ENCODE measurements at regions not wholly inside any gene's neighbourhood (a gene's known extent, or its start where the extent isn't known, plus 50 kb on each side); places are given as distances from the start of the nearest gene placed in this dataset.

GRCh38 chr9:106119176-106119575 lies 424.8 kb downstream of the TMEM38B start:
- no peaks in the 10 kb centered on the region for H3K27me3 ChIP-seq (ENCODE audit: low read length)
- no peaks in the 10 kb centered on the region for H3K4me1 ChIP-seq (ENCODE audit: low read length)
- H3K36me3 ChIP-seq (ENCODE audit: insufficient read depth, low read length): no peaks in the 10 kb centered on the region
- no peak overlapping the region for H3K27ac ChIP-seq (ENCODE audit: low read length)
- no peak for DNase-seq
- no peaks in the 10 kb centered on the region for H3K9me2 ChIP-seq (replicated peaks; ENCODE audit: insufficient read depth, low read length)
- no peak overlapping the region for H3K4me2 ChIP-seq (ENCODE audit: low read depth, low read length, poor library complexity, severe bottlenecking)
- H3K9me3 ChIP-seq (ENCODE audit: low read length): no peaks in the 10 kb centered on the region
- no peak overlapping the region for H3K9ac ChIP-seq (ENCODE audit: low read length)
- H3K4me3 ChIP-seq (ENCODE audit: low read length): no peak overlapping the region
- H4K20me1 ChIP-seq (ENCODE audit: insufficient read depth, low read depth, low read length): no peaks in the 10 kb centered on the region
- H2AFZ ChIP-seq (ENCODE audit: low read length): no peak overlapping the region
- H3K79me2 ChIP-seq (ENCODE audit: low read length): no peaks in the 10 kb centered on the region

DNA sequence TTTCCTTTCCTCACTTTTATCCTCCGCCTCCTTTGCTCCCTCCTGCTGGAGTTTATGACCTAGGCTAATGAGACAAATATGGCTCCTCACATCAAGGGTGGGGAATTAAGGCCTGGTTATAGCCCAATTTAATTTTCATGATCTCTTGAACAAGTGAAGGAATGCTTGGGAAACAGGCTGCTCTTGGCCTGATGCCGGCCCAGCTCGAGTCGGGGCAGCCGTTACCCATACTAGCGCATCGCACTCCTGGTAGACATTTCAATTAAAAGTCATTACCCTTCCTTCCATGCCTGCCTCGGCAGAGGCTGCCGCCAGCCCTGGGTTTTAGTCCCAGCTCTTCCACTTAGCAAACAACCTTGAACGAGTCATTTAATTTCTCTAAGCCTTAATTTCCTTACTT lies 425.7 kb downstream of the TMEM38B start:
- H3K27ac ChIP-seq (ENCODE audit: low read length): no peak overlapping the region
- no peaks in the 10 kb centered on the region for H4K20me1 ChIP-seq (ENCODE audit: insufficient read depth, low read depth, low read length)
- H2AFZ ChIP-seq (ENCODE audit: low read length): no peak overlapping the region
- H3K9ac ChIP-seq (ENCODE audit: low read length): no peak overlapping the region
- H3K4me3 ChIP-seq (ENCODE audit: low read length): no peak overlapping the region
- no peaks in the 10 kb centered on the region for H3K36me3 ChIP-seq (ENCODE audit: insufficient read depth, low read length)
- H3K27me3 ChIP-seq (ENCODE audit: low read length): no peaks in the 10 kb centered on the region
- H3K79me2 ChIP-seq (ENCODE audit: low read length): no peaks in the 10 kb centered on the region
- no peaks in the 10 kb centered on the region for H3K4me1 ChIP-seq (ENCODE audit: low read length)
- H3K9me3 ChIP-seq (ENCODE audit: low read length): no peaks in the 10 kb centered on the region
- no peak overlapping the region for H3K4me2 ChIP-seq (ENCODE audit: low read depth, low read length, poor library complexity, severe bottlenecking)
- H3K9me2 ChIP-seq (replicated peaks; ENCODE audit: insufficient read depth, low read length): no peaks in the 10 kb centered on the region
- DNase-seq: no peak

GRCh38 chr9:106127776-106128175 lies 433.4 kb downstream of the TMEM38B start:
- Histone ChIP-seq H3K4me3 (ENCODE audit: low read length) (no peak overlapping the region), H3K9me3 (ENCODE audit: low read length) (no peaks in the 10 kb centered on the region), H4K20me1 (ENCODE audit: insufficient read depth, low read depth, low read length) (no peaks in the 10 kb centered on the region), H3K27me3 (ENCODE audit: low read length) (no peaks in the 10 kb centered on the region), H3K9ac (ENCODE audit: low read length) (no peak overlapping the region), H3K36me3 (ENCODE audit: insufficient read depth, low read length) (no peaks in the 10 kb centered on the region), H3K27ac (ENCODE audit: low read length) (no peak overlapping the region), H3K9me2 (replicated peaks; ENCODE audit: insufficient read depth, low read length) (no peaks in the 10 kb centered on the region), H3K4me2 (ENCODE audit: low read depth, low read length, poor library complexity, severe bottlenecking) (no peak overlapping the region), H3K4me1 (ENCODE audit: low read length) (no peaks in the 10 kb centered on the region), H3K79me2 (ENCODE audit: low read length) (no peaks in the 10 kb centered on the region), H2AFZ (ENCODE audit: low read length) (no peak overlapping the region)
- no peak for DNase-seq

DNA sequence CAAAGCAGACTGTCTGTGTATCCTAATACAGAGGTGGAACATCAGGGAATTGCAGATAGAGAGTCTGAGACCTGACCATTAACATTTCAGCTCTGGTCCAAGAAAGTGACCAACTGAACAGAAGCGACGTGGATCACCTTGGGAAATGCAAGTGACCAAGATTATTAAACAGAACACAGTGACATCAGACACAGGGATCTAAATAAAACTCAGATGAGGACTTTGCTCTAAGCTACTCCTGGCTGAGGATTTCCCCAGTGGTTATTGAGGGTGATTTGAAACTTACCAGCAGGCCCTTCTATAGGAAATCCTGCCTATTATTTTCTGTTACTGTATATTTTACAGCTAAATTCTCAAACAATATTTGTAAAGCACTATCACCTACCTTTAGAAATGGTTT lies 436.0 kb downstream of the TMEM38B start:
- no peaks in the 10 kb centered on the region for H3K27me3 ChIP-seq (ENCODE audit: low read length)
- no peak overlapping the region for H3K4me2 ChIP-seq (ENCODE audit: low read depth, low read length, poor library complexity, severe bottlenecking)
- H2AFZ ChIP-seq (ENCODE audit: low read length): no peak overlapping the region
- H3K36me3 ChIP-seq (ENCODE audit: insufficient read depth, low read length): no peaks in the 10 kb centered on the region
- no peak overlapping the region for H3K27ac ChIP-seq (ENCODE audit: low read length)
- no peak for DNase-seq
- H3K4me3 ChIP-seq (ENCODE audit: low read length): no peak overlapping the region
- H3K9ac ChIP-seq (ENCODE audit: low read length): no peak overlapping the region
- H3K9me2 ChIP-seq (replicated peaks; ENCODE audit: insufficient read depth, low read length): no peaks in the 10 kb centered on the region
- no peaks in the 10 kb centered on the region for H4K20me1 ChIP-seq (ENCODE audit: insufficient read depth, low read depth, low read length)
- no peaks in the 10 kb centered on the region for H3K9me3 ChIP-seq (ENCODE audit: low read length)
- H3K79me2 ChIP-seq (ENCODE audit: low read length): no peaks in the 10 kb centered on the region
- no peaks in the 10 kb centered on the region for H3K4me1 ChIP-seq (ENCODE audit: low read length)

DNA sequence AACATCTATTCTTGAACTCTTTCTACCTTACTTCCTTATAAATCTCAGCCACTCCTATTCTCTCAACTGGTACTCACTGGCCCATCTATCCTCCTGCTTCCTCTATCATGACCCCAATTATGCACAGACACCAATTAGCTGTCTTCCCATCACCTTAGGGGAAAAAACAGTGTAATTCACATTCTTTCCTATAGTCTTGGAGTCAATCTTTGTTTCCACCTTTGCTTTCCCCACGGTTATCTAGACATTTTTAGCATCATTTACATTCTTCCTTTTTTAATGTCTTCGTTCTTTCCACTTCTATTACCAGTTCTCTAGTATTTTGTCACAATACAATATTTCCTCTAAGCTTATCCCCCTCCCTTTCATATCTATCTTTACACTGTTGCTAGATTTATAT lies 449.4 kb downstream of the TMEM38B start:
- H3K9me2 ChIP-seq (replicated peaks; ENCODE audit: insufficient read depth, low read length): no peaks in the 10 kb centered on the region
- DNase-seq: no peak
- no peak overlapping the region for H3K4me3 ChIP-seq (ENCODE audit: low read length)
- no peak overlapping the region for H3K9ac ChIP-seq (ENCODE audit: low read length)
- H3K27ac ChIP-seq (ENCODE audit: low read length): no peak overlapping the region
- no peaks in the 10 kb centered on the region for H4K20me1 ChIP-seq (ENCODE audit: insufficient read depth, low read depth, low read length)
- H2AFZ ChIP-seq (ENCODE audit: low read length): no peak overlapping the region
- H3K4me2 ChIP-seq (ENCODE audit: low read depth, low read length, poor library complexity, severe bottlenecking): no peak overlapping the region
- no peaks in the 10 kb centered on the region for H3K79me2 ChIP-seq (ENCODE audit: low read length)
- H3K36me3 ChIP-seq (ENCODE audit: insufficient read depth, low read length): no peaks in the 10 kb centered on the region
- H3K9me3 ChIP-seq (ENCODE audit: low read length): no peaks in the 10 kb centered on the region
- H3K27me3 ChIP-seq (ENCODE audit: low read length): no peaks in the 10 kb centered on the region
- no peaks in the 10 kb centered on the region for H3K4me1 ChIP-seq (ENCODE audit: low read length)

GRCh38 chr9:106146066-106146840 lies 451.9 kb downstream of the TMEM38B start:
- H2AFZ ChIP-seq (ENCODE audit: low read length): no peak overlapping the region
- no peaks in the 10 kb centered on the region for H3K79me2 ChIP-seq (ENCODE audit: low read length)
- no peak overlapping the region for H3K4me3 ChIP-seq (ENCODE audit: low read length)
- no peaks in the 10 kb centered on the region for H3K9me2 ChIP-seq (replicated peaks; ENCODE audit: insufficient read depth, low read length)
- H3K27ac ChIP-seq (ENCODE audit: low read length): no peak overlapping the region
- H3K27me3 ChIP-seq (ENCODE audit: low read length): no peaks in the 10 kb centered on the region
- H4K20me1 ChIP-seq (ENCODE audit: insufficient read depth, low read depth, low read length): no peaks in the 10 kb centered on the region
- H3K9me3 ChIP-seq (ENCODE audit: low read length): no peaks in the 10 kb centered on the region
- DNase-seq: no peak
- no peaks in the 10 kb centered on the region for H3K4me1 ChIP-seq (ENCODE audit: low read length)
- no peaks in the 10 kb centered on the region for H3K36me3 ChIP-seq (ENCODE audit: insufficient read depth, low read length)
- no peak overlapping the region for H3K9ac ChIP-seq (ENCODE audit: low read length)
- H3K4me2 ChIP-seq (ENCODE audit: low read depth, low read length, poor library complexity, severe bottlenecking): no peak overlapping the region

DNA sequence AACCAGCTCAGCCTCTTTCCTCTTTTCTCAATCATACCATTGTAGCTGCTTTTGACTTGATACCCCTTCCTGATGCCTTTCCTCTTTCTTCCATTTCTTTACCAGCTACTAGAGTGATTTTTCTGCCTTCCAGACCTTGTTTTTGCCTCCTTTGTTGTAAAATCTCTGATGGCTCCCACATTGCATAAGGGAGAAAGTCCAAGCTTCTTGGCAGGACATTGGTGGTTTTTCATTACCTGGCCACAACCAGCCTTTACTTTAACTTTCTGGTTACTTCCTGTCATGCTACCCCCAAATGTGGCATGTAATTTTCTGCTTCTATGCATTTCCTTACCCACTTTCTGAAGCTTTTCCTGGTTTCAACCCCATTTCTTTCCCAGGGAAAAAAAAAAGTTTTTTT lies 452.5 kb downstream of the TMEM38B start:
- Histone ChIP-seq H3K4me3 (ENCODE audit: low read length) (no peak overlapping the region), H3K4me1 (ENCODE audit: low read length) (no peaks in the 10 kb centered on the region), H3K36me3 (ENCODE audit: insufficient read depth, low read length) (no peaks in the 10 kb centered on the region), H3K27ac (ENCODE audit: low read length) (no peak overlapping the region), H3K27me3 (ENCODE audit: low read length) (no peaks in the 10 kb centered on the region), H3K9me3 (ENCODE audit: low read length) (no peaks in the 10 kb centered on the region), H3K9ac (ENCODE audit: low read length) (no peak overlapping the region), H3K4me2 (ENCODE audit: low read depth, low read length, poor library complexity, severe bottlenecking) (no peak overlapping the region), H3K79me2 (ENCODE audit: low read length) (no peaks in the 10 kb centered on the region), H4K20me1 (ENCODE audit: insufficient read depth, low read depth, low read length) (no peaks in the 10 kb centered on the region), H2AFZ (ENCODE audit: low read length) (no peak overlapping the region), H3K9me2 (replicated peaks; ENCODE audit: insufficient read depth, low read length) (no peaks in the 10 kb centered on the region)
- DNase-seq: no peak

GRCh38 chr9:106149956-106150355 lies 455.6 kb downstream of the TMEM38B start:
- H2AFZ ChIP-seq (ENCODE audit: low read length): no peak overlapping the region
- H3K36me3 ChIP-seq (ENCODE audit: insufficient read depth, low read length): no peaks in the 10 kb centered on the region
- H3K79me2 ChIP-seq (ENCODE audit: low read length): no peaks in the 10 kb centered on the region
- H3K4me2 ChIP-seq (ENCODE audit: low read depth, low read length, poor library complexity, severe bottlenecking): no peak overlapping the region
- no peaks in the 10 kb centered on the region for H3K9me3 ChIP-seq (ENCODE audit: low read length)
- H3K9ac ChIP-seq (ENCODE audit: low read length): no peak overlapping the region
- DNase-seq: no peak
- no peak overlapping the region for H3K27ac ChIP-seq (ENCODE audit: low read length)
- H3K4me1 ChIP-seq (ENCODE audit: low read length): no peaks in the 10 kb centered on the region
- H3K27me3 ChIP-seq (ENCODE audit: low read length): no peaks in the 10 kb centered on the region
- H3K4me3 ChIP-seq (ENCODE audit: low read length): no peak overlapping the region
- no peaks in the 10 kb centered on the region for H3K9me2 ChIP-seq (replicated peaks; ENCODE audit: insufficient read depth, low read length)
- no peaks in the 10 kb centered on the region for H4K20me1 ChIP-seq (ENCODE audit: insufficient read depth, low read depth, low read length)

Measured in Karpas-422 (cell line).